ENCODE measurements at regions not wholly inside any gene's neighbourhood (a gene's known extent, or its start where the extent isn't known, plus 50 kb on each side); places are given as distances from the start of the nearest gene placed in this dataset.

- no peak for DNase-seq
- TF ChIP-seq, protein P1, sequence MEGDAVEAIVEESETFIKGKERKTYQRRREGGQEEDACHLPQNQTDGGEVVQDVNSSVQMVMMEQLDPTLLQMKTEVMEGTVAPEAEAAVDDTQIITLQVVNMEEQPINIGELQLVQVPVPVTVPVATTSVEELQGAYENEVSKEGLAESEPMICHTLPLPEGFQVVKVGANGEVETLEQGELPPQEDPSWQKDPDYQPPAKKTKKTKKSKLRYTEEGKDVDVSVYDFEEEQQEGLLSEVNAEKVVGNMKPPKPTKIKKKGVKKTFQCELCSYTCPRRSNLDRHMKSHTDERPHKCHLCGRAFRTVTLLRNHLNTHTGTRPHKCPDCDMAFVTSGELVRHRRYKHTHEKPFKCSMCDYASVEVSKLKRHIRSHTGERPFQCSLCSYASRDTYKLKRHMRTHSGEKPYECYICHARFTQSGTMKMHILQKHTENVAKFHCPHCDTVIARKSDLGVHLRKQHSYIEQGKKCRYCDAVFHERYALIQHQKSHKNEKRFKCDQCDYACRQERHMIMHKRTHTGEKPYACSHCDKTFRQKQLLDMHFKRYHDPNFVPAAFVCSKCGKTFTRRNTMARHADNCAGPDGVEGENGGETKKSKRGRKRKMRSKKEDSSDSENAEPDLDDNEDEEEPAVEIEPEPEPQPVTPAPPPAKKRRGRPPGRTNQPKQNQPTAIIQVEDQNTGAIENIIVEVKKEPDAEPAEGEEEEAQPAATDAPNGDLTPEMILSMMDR (IDR thresholded peaks at IDR 0.05) = no peak
- Mint-ChIP-seq H3K4me3 (no peak overlapping the region), H3K27me3 (ENCODE audit: low read depth, poor library complexity) (peaks cover 5% of the 10 kb centered on the region), H3K27ac (no peak overlapping the region), H3K9me3 (peaks cover 19% of the 10 kb centered on the region), H3K4me1 (peaks cover 30% of the 10 kb centered on the region), H3K36me3 (ENCODE audit: low read depth) (peaks cover 5% of the 10 kb centered on the region)
Measured at GRCh38 chr1:234858722-234859121, 248.7 kb upstream of the IRF2BP2 start.

DNA sequence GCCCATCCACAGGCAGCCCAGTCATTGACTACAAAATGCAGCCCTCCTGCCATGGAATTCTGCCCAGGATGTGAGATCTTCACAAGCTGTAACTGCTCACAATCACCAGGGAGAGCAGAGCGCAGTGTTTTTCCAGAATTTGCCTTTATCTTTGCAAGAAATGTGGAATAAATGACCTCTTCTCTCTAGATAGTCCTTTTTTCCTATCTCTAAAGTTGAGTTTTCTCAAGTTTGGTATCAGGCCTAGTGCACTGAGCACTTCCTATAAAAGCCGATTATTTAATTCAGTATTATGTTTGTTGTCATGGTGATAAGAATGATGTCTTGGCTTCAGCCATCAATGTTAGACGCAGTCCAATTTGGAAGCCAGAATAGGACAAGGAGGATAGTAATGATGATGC, 246.9 kb upstream of the IRF2BP2 start:
- no peak overlapping the region for H3K27ac Mint-ChIP-seq
- H3K4me3 Mint-ChIP-seq = no peak overlapping the region
- TF ChIP-seq, protein P1 (IDR thresholded peaks at IDR 0.05) = no peak
- H3K36me3 Mint-ChIP-seq (ENCODE audit: low read depth) = peaks cover 5% of the 10 kb centered on the region
- peaks cover 19% of the 10 kb centered on the region for H3K4me1 Mint-ChIP-seq
- no peak for DNase-seq
- peaks cover 19% of the 10 kb centered on the region for H3K9me3 Mint-ChIP-seq
- peaks cover 5% of the 10 kb centered on the region for H3K27me3 Mint-ChIP-seq (ENCODE audit: low read depth, poor library complexity)

GRCh38 chr1:234855851-234856250, 245.9 kb upstream of the IRF2BP2 start:
- no peak for DNase-seq
- TF ChIP-seq, protein P1 (IDR thresholded peaks at IDR 0.05) = no peak
- Mint-ChIP-seq H3K27me3 (ENCODE audit: low read depth, poor library complexity) (peaks cover 5% of the 10 kb centered on the region), H3K4me3 (no peak overlapping the region), H3K27ac (no peak overlapping the region), H3K9me3 (peaks cover 9% of the 10 kb centered on the region), H3K36me3 (ENCODE audit: low read depth) (peaks cover 5% of the 10 kb centered on the region), H3K4me1 (peaks cover 21% of the 10 kb centered on the region)

GRCh38 chr1:234854645-234855039, 244.7 kb upstream of the IRF2BP2 start:
- H3K4me3 Mint-ChIP-seq = no peak overlapping the region
- H3K36me3 Mint-ChIP-seq (ENCODE audit: low read depth) = no peaks in the 10 kb centered on the region
- peaks cover 22% of the 10 kb centered on the region for H3K4me1 Mint-ChIP-seq
- no peaks in the 10 kb centered on the region for H3K9me3 Mint-ChIP-seq
- H3K27me3 Mint-ChIP-seq (ENCODE audit: low read depth, poor library complexity) = peaks cover under 1% of the 10 kb centered on the region
- no peak overlapping the region for H3K27ac Mint-ChIP-seq
- no peak for DNase-seq
- TF ChIP-seq, protein P1 (IDR thresholded peaks at IDR 0.05) = no peak

GRCh38 chr1:234853906-234854644, 244.1 kb upstream of the IRF2BP2 start:
- H3K27ac Mint-ChIP-seq = no peak overlapping the region
- no peaks in the 10 kb centered on the region for H3K36me3 Mint-ChIP-seq (ENCODE audit: low read depth)
- DNase-seq = no peak
- H3K9me3 Mint-ChIP-seq = no peaks in the 10 kb centered on the region
- H3K4me3 Mint-ChIP-seq = no peak overlapping the region
- H3K27me3 Mint-ChIP-seq (ENCODE audit: low read depth, poor library complexity) = peaks cover 4% of the 10 kb centered on the region
- peaks cover 27% of the 10 kb centered on the region for H3K4me1 Mint-ChIP-seq
- TF ChIP-seq, protein P1 (IDR thresholded peaks at IDR 0.05) = no peak

DNA sequence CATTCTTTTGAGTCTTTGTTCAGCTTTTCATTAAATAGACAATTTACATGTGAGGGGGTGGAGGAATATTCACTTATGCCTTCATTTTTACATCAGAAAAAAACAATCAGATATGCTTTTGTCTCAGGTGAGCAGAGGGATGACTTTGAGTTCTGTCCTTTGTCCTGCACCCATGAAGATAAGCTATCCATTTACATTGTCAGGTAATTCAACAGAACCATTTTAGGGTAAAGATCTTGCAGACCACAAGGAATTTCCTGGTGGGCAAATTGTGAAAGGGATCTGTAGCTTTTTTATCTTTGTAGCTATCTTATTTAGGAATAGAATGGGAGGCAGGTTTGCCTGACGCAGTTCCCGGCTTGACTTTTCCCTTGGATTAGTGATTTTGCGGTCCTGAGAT, 242.7 kb upstream of the IRF2BP2 start:
- H3K27ac Mint-ChIP-seq = no peak overlapping the region
- DNase-seq = no peak
- TF ChIP-seq, protein P1 (IDR thresholded peaks at IDR 0.05) = no peak
- H3K4me3 Mint-ChIP-seq = no peak overlapping the region
- H3K27me3 Mint-ChIP-seq (ENCODE audit: low read depth, poor library complexity) = peaks cover 4% of the 10 kb centered on the region
- no peaks in the 10 kb centered on the region for H3K36me3 Mint-ChIP-seq (ENCODE audit: low read depth)
- peaks cover 27% of the 10 kb centered on the region for H3K4me1 Mint-ChIP-seq
- H3K9me3 Mint-ChIP-seq = peaks cover 2% of the 10 kb centered on the region

Measured in nephron progenitor cell (in vitro differentiated cells).